ENCODE measurements at regions not wholly inside any gene's neighbourhood (a gene's known extent, or its start where the extent isn't known, plus 50 kb on each side); places are given as distances from the start of the nearest gene placed in this dataset.

DNA sequence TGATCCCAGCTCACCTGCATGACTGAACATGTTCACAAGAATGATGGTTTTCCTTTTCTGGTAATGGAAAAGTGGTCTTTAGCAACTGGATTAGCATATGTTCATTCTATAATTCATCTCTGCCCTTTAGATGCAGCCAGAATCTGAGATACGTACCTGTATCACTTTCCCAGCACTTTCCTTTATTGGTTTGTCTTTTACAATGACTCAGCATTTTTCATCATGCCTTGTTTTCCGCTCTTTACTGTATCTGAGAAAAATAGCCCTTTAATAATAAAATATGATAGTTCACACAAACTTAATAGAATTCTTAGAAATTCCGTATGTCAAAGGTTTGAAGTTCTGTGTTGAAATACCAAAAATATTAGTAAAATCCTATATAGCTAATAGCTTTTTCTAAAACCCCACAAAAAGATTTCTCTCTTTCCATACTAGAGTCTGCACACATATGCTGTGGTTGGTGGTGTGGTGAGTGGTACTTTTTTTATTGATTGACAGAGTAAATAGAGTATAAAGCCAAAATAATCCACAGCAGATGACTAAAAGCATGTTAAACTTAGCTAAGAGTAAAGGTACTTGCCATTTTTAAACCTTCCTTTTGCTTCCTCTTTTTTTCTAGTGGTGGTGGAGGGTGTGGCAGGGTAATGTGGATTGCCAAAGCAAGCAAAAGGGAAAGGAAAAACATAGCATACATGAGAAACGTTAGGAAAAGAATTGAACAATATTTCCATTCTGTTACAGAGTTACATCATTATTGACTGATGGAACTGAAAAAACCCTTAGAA lies 328.9 kb upstream of the RBMS3 start:
- TF ChIP-seq, protein P1, sequence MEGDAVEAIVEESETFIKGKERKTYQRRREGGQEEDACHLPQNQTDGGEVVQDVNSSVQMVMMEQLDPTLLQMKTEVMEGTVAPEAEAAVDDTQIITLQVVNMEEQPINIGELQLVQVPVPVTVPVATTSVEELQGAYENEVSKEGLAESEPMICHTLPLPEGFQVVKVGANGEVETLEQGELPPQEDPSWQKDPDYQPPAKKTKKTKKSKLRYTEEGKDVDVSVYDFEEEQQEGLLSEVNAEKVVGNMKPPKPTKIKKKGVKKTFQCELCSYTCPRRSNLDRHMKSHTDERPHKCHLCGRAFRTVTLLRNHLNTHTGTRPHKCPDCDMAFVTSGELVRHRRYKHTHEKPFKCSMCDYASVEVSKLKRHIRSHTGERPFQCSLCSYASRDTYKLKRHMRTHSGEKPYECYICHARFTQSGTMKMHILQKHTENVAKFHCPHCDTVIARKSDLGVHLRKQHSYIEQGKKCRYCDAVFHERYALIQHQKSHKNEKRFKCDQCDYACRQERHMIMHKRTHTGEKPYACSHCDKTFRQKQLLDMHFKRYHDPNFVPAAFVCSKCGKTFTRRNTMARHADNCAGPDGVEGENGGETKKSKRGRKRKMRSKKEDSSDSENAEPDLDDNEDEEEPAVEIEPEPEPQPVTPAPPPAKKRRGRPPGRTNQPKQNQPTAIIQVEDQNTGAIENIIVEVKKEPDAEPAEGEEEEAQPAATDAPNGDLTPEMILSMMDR (IDR thresholded peaks at IDR 0.05), result no peak

DNA sequence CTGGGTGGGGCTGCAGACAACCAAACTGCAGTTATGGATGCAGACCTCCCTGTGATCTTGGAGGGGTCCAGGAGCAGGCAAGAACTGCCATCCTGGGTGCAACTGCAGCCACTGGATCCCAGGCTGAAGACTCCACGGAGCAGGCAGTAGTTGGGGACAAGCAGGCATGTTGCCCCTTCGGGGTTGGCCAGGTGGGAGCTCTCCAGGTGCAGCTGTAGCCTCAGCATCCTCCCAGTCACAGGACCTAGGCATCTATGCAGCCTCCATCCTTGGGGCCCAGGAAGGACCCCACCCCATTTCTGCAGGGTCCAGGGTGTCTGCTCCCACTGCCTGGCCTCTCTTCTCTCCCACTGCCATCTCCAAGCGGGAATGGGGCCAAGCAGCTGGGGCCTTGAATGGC lies 322.2 kb upstream of the RBMS3 start:
- TF ChIP-seq, protein P1 (IDR thresholded peaks at IDR 0.05), result no peak

DNA sequence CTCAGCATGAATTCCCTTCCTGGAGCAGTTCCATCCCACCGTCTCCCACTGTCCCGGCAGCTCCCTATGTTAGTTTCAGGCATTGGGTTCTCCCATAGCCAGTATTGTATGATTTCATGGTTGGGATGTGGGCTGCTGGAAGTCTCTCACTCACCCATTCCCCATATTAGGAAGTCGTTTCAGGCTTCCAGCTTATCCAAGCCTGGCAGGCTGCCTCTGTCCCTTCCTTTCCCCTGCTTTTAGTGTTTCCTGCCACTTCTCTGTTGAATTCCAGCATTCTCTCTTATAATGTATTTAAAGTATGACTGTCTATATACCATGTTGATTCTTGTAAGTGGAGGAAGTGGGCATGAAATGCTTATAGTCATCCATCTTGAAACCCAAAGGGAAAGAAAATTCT lies 309.7 kb upstream of the RBMS3 start:
- TF ChIP-seq, protein P1 (IDR thresholded peaks at IDR 0.05), result no peak

DNA sequence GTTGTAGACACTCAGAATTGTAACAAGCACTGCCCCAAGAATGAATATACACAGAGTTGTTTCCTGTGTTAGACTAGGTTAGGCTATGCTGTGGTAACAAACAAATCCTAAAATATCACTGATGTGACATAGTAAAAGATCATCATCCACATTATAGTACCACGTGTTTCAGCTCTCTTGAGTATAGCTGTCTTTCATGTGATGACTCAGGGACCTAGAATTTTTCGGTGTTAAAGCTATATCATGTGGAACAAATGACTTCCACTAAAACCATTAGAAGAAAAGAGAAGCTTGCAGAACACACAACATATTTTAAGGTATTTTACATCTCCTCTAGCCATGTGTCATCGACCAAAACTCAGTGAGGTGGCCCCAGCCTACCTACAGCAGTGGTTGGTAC lies 307.9 kb upstream of the RBMS3 start:
- TF ChIP-seq, protein P1 (IDR thresholded peaks at IDR 0.05), result no peak

DNA sequence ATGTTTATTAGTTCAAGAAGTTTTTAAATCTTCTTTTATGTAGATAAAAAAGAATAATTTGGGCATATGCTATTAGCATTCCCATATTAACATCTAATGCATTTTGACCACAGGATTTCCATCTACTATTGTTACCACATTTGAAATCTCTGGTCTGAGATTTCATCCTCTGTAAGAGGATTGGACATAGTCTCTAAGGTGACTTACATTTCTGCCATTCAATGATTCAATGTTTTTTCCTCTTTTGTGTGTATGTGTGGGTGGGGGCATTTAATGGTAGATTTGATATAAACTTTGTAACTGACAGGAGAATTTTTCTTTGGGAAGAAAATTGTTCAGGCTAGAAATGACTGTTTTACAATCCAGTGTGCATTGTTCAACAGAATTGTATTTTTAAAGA lies 307.3 kb upstream of the RBMS3 start:
- TF ChIP-seq, protein P1 (IDR thresholded peaks at IDR 0.05), result no peak

DNA sequence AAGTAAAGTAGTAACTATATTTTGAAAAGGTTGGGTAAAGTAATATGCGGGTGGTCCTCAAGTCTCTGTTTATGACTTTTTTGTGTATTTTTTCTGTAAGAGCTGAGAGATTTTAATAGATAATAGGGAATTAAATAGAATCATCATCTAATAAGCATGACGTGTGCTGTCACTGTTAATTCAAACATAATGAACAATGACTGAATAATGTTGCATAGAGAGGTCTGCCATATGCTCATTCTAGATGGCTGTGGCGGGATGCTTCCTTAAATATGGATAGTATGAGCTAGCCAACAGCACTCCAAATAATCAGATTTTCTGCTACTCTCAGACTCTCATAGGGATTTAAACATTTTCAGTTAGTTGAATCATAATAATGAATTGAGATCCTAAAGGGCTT lies 302.8 kb upstream of the RBMS3 start:
- TF ChIP-seq, protein P1 (IDR thresholded peaks at IDR 0.05), result no peak

DNA sequence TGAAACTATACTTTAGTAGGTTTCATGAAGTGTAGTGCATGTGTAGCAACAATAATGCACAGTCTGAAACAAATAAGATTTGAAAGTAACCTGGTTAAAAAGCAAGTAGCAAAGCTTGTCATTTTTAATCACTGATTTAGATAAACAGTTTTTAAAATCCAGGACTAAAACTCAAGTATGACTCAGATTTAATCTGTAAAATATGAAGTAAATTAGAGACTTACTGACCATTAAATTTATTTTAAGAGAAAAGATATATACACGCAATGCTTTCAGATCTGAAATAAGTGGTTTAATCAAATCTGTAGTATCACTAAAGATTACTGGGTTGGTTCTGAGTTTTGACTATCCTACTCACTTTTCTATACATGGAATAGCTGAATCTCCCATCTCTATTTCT lies 300.7 kb upstream of the RBMS3 start:
- TF ChIP-seq, protein P1 (IDR thresholded peaks at IDR 0.05), result no peak

DNA sequence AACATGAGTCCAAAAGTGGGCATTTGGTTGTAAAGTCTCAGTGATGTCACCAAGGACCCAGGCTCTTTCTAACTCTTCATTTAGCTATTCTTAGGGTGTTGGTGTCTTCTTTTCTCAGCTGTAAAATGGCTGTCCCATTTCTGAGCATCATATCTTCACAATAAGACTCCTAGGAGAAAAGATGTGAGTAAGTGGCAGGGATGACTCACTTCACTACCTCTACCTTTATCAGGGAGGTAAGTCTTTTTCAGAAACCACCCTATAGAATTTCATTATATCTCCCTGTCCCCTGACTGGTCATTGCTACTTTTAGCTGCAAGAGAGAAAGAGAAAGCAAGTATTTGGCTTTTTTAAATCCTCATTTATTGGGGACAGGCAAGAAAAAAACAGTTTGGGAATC lies 300.2 kb upstream of the RBMS3 start:
- TF ChIP-seq, protein P1 (IDR thresholded peaks at IDR 0.05), result no peak

Data from LNCAP (cell line).